HCT116 (cell line): ENCODE measurements at regions not wholly inside any gene's neighbourhood (a gene's known extent, or its start where the extent isn't known, plus 50 kb on each side); places are given as distances from the start of the nearest gene placed in this dataset.

ENCODE experiments used
- ATAC-seq: fragments of 200-7000 bp; cut with Tn5 transposase; 2 replicates; pipeline ENCODE4 v1.9.1; 2020; ENCODE audit warnings: mild to moderate bottlenecking, moderate library complexity
- BruUV-seq: library from RNA; stranded (reverse); fragments of 400-500 nt; replicated peaks from 2 replicates; lab custom pipeline; 2021; lab: Mats Ljungman, UMichigan
- CTCF ChIA-PET: fragments of 300-600 bp; sonication (Branson Sonifier 250); formaldehyde crosslinking; loops from one replicate; lab custom pipeline; 2021; ENCODE audit warnings: antibody characterized with exemption; lab: Charles Lee
- POLR2A ChIA-PET: fragments of 300-600, 350-600 bp; sonication (Branson Sonifier 250); formaldehyde crosslinking; loops from one replicate; lab custom pipeline; 2021; ENCODE audit warnings: antibody characterized with exemption; lab: Charles Lee
- RAD21 ChIA-PET, 2 experiments: fragments of 300-600 bp; sonication (Branson Sonifier 250); formaldehyde crosslinking; loops; one replicate each; lab custom pipeline; 2023; ENCODE audit warnings: low total read pairs in 2 of 2; ENCODE audit not compliant: uncharacterized antibody in 2 of 2, unreplicated experiment in 2 of 2, low non-redundant PET in 1 of 2; lab: Charles Lee
- DNase-seq: peaks from one replicate; pipeline ENCODE4 v3.0.0-alpha.2; 2010; ENCODE audit warnings: low read depth, low spot score
- H2AFZ ChIP-seq: fragments of 200-600 bp; shearing (Covaris generic), sonication (generic); 2 replicates; pipeline ENCODE4 v1.6.1; 2017; ENCODE audit warnings: low read depth, mixed run types, mixed read lengths, antibody characterized with exemption, low read length; ENCODE audit not compliant: poor library complexity, severe bottlenecking
- H3K27ac ChIP-seq: 2 replicates; pipeline ENCODE4 v1.5.1; 2012; ENCODE audit warnings: low read depth, low read length
- H3K27me3 ChIP-seq: fragments of 200-600 bp; sonication (generic); 2 replicates; pipeline ENCODE4 v1.6.1; 2016; ENCODE audit warnings: mixed run types, low read length, mixed read lengths; ENCODE audit not compliant: insufficient read depth
- H3K36me3 ChIP-seq, 2 experiments: fragments of 200-500 bp in 1 of 2; fragments of 200-600 bp in 1 of 2; sonication (Bioruptor generic) in 1 of 2; sonication (generic) in 1 of 2; 2 replicates each; pipeline versions ENCODE4 v1.5.1 to v1.6.1; 2014 to 2016; ENCODE audit warnings: low read length in 2 of 2, inconsistent platforms in 1 of 2, mixed read lengths in 1 of 2, mixed run types in 1 of 2; ENCODE audit not compliant: insufficient read depth in 2 of 2, control insufficient read depth in 1 of 2
- H3K4me1 ChIP-seq, 2 experiments: fragments of 200-600 bp in 1 of 2; sonication (generic) in 1 of 2; 2 replicates each; pipeline versions ENCODE4 v1.5.1 to v1.6.1; 2012 to 2017; ENCODE audit warnings: low read length in 2 of 2, inconsistent platforms in 1 of 2, mild to moderate bottlenecking in 1 of 2, mixed read lengths in 1 of 2, mixed run types in 1 of 2, moderate library complexity in 1 of 2; ENCODE audit not compliant: insufficient read depth in 2 of 2, control insufficient read depth in 1 of 2
- H3K4me2 ChIP-seq: fragments of 200-600 bp; sonication (generic); 2 replicates; pipeline ENCODE4 v1.6.1; 2017; ENCODE audit warnings: mixed run types, low read length, mixed read lengths
- H3K4me3 ChIP-seq, 2 experiments: fragments of 200-600 bp in 1 of 2; sonication (generic) in 1 of 2; replicated peaks in 1 of 2; 2 replicates each; pipeline ENCODE4 v1.5.1; 2011 to 2016; ENCODE audit warnings: low read length in 2 of 2, control low read depth in 1 of 2, low read depth in 1 of 2, mild to moderate bottlenecking in 1 of 2, mixed read lengths in 1 of 2, mixed run types in 1 of 2
- H3K79me2 ChIP-seq: fragments of 200-600 bp; sonication (generic); 2 replicates; pipeline ENCODE4 v1.6.1; 2017; ENCODE audit warnings: mild to moderate bottlenecking, mixed run types, low read length, moderate library complexity, mixed read lengths; ENCODE audit not compliant: insufficient read depth
- H3K9ac ChIP-seq: fragments of 200-600 bp; sonication (generic); 2 replicates; pipeline ENCODE4 v1.6.1; 2016; ENCODE audit warnings: low read length, mixed read lengths
- H3K9me2 ChIP-seq: fragments of 200-600 bp; sonication (generic), shearing (Covaris generic); 2 replicates; pipeline ENCODE4 v1.6.1; 2017; ENCODE audit warnings: mixed run types, mild to moderate bottlenecking, moderate library complexity; ENCODE audit not compliant: insufficient read depth
- H3K9me3 ChIP-seq, 2 experiments: fragments of 200-500 bp in 1 of 2; fragments of 200-600 bp in 1 of 2; sonication (Bioruptor generic) in 1 of 2; sonication (generic) in 1 of 2; 2 replicates each; pipeline ENCODE4 v1.6.1; 2014 to 2017; ENCODE audit warnings: low read length in 2 of 2, mixed read lengths in 2 of 2, inconsistent platforms in 1 of 2, low read depth in 1 of 2, mild to moderate bottlenecking in 1 of 2, mixed run types in 1 of 2, moderate library complexity in 1 of 2; ENCODE audit not compliant: control insufficient read depth in 1 of 2, insufficient read depth in 1 of 2
- H4K20me1 ChIP-seq: fragments of 200-600 bp; sonication (generic), shearing (Covaris generic); 2 replicates; pipeline ENCODE4 v1.6.1; 2017; ENCODE audit warnings: mixed run types, mild to moderate bottlenecking, moderate library complexity; ENCODE audit not compliant: insufficient read depth
- CBX3 ChIP-seq: IDR thresholded peaks from 2 replicates; pipeline ENCODE4 v1.6.1; 2012; ENCODE audit warnings: low read depth
- EGR1 ChIP-seq: IDR thresholded peaks from 2 replicates; pipeline ENCODE4 v1.6.1; 2012; ENCODE audit warnings: low read depth
- EZH2 ChIP-seq: fragments of 200-600 bp; sonication (generic); IDR thresholded peaks from 2 replicates; pipeline ENCODE4 v1.6.1; 2017; ENCODE audit warnings: antibody characterized with exemption, mixed run types
- MAX ChIP-seq: IDR thresholded peaks from 2 replicates; pipeline ENCODE4 v1.6.1; 2012
- SIN3A ChIP-seq: IDR thresholded peaks from 2 replicates; pipeline ENCODE4 v1.6.1; 2012; ENCODE audit warnings: low read depth
- SP1 ChIP-seq: IDR thresholded peaks from 2 replicates; pipeline ENCODE4 v1.6.1; 2012; ENCODE audit warnings: low read depth
- SRF ChIP-seq: IDR thresholded peaks from 2 replicates; pipeline ENCODE4 v1.6.1; 2012; ENCODE audit warnings: low read depth
- ZBTB33 ChIP-seq: IDR thresholded peaks from 2 replicates; pipeline ENCODE4 v1.6.1; 2011; ENCODE audit warnings: mild to moderate bottlenecking, low read length, moderate library complexity; ENCODE audit not compliant: insufficient replicate concordance; ENCODE audit errors: extremely low read depth
- intact Hi-C: fragments of 100-400 bp; cut with micrococcal nuclease; formaldehyde crosslinking; loops from 2 replicates; pipeline ENCODE4 v1.10.0; 2022
- TF ChIP-seq, protein P1 (sequence below): IDR thresholded peaks from 2 replicates; pipeline ENCODE4 v1.6.1; 2012; ENCODE audit warnings: low read depth
- TF ChIP-seq, protein P2 (sequence below): IDR thresholded peaks from 2 replicates; pipeline ENCODE4 v1.6.1; 2012

GRCh38 chr2:240259924-240260529 lies 119.6 kb upstream of the OTOS start:
- no peaks in the 10 kb centered on the region for H3K79me2 ChIP-seq
- TF ChIP-seq ZBTB33 (no peak), MAX (no peak), SIN3A (no peak), EGR1 (no peak), SP1 (no peak), EZH2 (no peak), SRF (no peak), CBX3 (no peak)
- TF ChIP-seq, protein P1, sequence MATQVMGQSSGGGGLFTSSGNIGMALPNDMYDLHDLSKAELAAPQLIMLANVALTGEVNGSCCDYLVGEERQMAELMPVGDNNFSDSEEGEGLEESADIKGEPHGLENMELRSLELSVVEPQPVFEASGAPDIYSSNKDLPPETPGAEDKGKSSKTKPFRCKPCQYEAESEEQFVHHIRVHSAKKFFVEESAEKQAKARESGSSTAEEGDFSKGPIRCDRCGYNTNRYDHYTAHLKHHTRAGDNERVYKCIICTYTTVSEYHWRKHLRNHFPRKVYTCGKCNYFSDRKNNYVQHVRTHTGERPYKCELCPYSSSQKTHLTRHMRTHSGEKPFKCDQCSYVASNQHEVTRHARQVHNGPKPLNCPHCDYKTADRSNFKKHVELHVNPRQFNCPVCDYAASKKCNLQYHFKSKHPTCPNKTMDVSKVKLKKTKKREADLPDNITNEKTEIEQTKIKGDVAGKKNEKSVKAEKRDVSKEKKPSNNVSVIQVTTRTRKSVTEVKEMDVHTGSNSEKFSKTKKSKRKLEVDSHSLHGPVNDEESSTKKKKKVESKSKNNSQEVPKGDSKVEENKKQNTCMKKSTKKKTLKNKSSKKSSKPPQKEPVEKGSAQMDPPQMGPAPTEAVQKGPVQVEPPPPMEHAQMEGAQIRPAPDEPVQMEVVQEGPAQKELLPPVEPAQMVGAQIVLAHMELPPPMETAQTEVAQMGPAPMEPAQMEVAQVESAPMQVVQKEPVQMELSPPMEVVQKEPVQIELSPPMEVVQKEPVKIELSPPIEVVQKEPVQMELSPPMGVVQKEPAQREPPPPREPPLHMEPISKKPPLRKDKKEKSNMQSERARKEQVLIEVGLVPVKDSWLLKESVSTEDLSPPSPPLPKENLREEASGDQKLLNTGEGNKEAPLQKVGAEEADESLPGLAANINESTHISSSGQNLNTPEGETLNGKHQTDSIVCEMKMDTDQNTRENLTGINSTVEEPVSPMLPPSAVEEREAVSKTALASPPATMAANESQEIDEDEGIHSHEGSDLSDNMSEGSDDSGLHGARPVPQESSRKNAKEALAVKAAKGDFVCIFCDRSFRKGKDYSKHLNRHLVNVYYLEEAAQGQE: no peak
- TF ChIP-seq, protein P2, sequence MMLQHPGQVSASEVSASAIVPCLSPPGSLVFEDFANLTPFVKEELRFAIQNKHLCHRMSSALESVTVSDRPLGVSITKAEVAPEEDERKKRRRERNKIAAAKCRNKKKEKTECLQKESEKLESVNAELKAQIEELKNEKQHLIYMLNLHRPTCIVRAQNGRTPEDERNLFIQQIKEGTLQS: no peak
- no peaks in the 10 kb centered on the region for H3K27me3 ChIP-seq
- CTCF ChIA-PET: no interaction called here
- H3K9ac ChIP-seq: no peak overlapping the region
- no peak overlapping the region for H3K27ac ChIP-seq
- H4K20me1 ChIP-seq: no peaks in the 10 kb centered on the region
- no peak for DNase-seq
- BruUV-seq: no TSS peak
- peaks cover 21 to 24% of the 10 kb centered on the region in 2 experiments for H3K4me1 ChIP-seq
- POLR2A ChIA-PET: no interaction called here
- no peaks in the 10 kb centered on the region for H3K9me2 ChIP-seq
- no peak for ATAC-seq
- H3K9me3 ChIP-seq: peaks cover 0 to 4% of the 10 kb centered on the region in 2 experiments; a peak in 1 of 4 replicates
- RAD21 ChIA-PET: no interaction called here
- no peak overlapping the region for H3K4me3 ChIP-seq
- H3K4me2 ChIP-seq: no peak overlapping the region
- H3K36me3 ChIP-seq: no peaks in the 10 kb centered on the region
- H2AFZ ChIP-seq: no peak overlapping the region
- intact Hi-C loops: no loop called here
